Left renal pelvis (tissue), 4 donors: ENCODE measurements at regions not wholly inside any gene's neighbourhood (a gene's known extent, or its start where the extent isn't known, plus 50 kb on each side); places are given as distances from the start of the nearest gene placed in this dataset.

Experiments used
- DNase-seq, 4 donors: peaks; one replicate each; pipeline ENCODE4 v3.0.0-alpha.2; 2013; ENCODE audit warnings: low read depth in 4 of 4, low spot score in 3 of 4

DNA sequence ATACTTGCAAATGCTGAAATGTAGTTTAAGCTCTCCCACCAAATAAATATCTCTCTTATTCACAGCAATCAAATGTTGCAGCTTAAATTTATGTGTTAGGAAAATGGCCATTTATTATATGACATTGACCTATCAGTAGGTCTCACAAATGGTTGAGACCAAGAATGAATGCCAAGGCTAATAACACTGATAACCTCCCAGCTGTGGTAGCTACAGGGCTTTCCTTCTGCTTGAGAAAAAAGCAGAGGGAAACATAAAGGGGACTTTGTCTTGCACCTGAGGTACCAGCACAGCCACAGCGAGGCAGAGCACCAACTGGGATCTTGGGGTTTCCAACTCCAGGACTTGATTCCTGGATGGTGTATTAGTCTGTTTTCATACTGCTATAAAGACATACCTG is 73.1 kb upstream of the TTC14 start:
- no peak for DNase-seq

DNA sequence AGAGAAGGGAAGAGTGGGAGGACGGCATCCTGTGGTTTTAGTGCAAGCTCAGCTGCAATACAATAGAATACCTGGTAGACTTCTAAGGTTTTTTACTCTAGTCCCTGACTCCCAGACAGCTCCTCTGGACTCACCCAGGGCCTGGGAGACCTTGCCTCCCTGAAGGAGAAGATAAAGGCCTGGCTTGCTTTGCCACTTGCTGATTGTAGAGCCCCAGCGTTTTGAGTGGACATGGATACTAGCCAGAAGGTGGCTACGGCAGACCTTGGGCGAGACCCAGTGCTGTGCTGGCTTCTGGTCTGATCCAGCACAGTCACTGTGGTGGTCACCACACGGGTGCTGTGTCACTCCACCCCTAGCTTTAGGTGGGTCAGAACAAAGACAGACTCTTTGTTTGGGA is 72.2 kb upstream of the TTC14 start:
- no peak for DNase-seq

DNA sequence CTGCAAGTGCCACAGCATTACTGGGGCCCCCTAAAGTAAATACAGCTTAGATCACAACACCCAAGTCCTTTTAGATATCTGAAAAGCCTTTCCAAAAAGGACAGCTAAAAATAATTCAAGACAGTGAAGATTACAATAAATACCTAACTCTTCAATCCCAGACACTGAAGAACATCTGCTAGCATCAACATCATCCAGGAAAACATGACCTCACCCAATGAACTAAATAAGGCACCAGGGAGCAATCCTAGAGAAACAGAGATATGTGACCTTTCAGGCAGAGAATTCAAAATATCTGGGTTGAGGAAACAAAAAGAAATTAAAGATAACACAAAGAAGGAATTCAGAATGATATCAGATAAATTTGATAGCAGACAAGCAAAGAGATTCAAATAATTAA is 71.7 kb upstream of the TTC14 start:
- DNase-seq: no peak

DNA sequence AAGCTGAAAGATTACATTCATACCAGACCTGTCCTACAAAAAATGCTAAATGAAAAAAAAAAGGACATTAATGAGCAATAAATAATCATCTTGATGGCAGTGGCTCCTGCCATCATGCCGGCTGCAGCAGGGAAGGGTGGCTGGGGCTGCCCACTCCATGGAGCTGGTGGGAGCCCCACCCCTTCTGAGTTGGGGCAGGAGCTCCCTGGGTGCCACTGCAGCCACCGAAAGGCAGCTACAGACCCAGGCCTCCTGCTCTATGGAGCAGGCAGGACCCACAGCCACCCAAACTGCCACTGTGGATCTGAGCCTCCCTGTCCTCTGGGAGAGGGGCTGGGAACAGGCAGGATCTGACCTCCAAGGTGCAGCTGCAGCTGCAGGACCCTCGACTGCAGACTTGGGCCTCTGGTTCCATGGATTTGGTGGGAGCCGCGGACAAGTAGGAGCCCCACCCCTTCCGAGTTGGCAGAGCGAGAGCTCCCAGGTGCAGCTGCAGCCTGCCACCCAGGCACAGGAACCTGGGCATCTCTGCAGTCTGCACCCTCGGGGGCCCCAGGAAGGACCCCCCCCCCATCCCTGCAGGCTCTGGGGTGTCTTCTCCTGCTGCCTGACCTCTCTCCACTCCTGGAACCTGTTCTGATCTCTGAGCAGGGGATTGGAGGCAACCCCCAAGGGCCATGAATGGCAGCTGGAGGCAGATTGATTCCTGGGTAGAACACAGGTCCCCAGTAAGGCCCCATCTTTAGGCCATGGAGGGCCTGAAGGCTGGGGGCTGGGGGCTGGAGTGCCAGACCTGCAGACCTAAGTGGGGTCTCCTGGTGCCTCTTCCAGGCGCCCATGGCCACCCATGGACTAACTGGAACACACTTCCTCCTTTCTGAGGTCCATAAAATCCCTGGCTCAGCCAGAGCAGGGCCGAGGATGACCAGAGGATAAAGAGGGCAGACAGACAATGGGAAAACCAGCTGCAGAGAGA is 70.4 kb upstream of the TTC14 start:
- DNase-seq: no peak

DNA sequence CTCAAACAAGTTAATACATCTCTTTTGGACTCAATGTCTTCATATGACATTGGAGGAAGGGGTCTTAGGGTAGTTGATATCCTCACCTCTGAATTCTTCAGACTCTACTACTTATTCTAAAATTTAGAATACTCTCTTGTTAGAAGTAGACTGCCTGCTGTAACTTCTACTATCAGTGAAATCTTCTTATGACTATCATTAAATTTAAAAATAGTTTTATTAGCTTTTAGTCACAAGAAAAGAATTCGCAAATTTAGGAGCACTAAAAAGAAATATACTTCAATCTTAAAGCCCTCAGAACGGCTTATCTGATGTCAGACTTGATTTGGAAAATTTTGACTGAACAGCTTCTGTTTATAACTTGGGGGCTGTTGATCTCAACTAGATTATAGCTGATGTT is 67.1 kb upstream of the TTC14 start:
- DNase-seq: no peak

DNA sequence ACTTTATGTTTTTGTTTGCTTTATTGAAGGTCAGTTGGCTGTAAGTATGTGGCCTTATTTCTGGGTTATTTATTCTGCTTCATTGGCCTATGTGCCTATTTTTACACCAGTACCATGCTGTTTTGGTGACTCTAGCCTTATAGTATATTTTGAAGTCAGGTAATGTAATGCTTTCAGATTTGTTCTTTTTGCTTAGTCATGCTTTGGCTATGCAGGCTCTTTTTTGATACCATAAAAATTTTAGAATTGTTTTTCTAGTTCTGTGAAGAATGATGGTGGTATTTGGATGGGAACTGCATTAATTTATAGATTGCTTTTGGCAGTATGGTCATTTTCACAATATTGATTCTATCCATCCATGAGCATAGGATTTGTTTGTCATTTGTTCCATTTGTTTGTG is 63.5 kb upstream of the TTC14 start:
- no peak for DNase-seq

DNA sequence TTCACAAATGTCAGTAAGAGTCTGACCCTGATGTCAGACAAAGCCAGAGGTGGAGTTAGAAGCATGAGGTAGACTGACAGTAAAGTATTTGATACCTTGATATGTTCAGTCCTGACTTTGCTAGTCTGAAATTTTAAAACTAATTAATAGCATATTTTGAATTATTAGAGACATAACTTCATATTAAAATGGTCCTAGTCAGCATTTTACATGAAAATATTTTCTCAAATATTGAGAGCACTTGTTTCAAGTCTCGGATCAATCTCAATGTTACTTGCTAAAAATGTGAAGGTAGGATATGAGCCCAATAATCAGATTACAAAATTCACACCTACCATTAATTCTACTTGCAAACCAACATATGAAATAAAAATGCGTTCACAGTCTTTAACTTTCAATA is 58.1 kb upstream of the TTC14 start:
- DNase-seq: no peak

DNA sequence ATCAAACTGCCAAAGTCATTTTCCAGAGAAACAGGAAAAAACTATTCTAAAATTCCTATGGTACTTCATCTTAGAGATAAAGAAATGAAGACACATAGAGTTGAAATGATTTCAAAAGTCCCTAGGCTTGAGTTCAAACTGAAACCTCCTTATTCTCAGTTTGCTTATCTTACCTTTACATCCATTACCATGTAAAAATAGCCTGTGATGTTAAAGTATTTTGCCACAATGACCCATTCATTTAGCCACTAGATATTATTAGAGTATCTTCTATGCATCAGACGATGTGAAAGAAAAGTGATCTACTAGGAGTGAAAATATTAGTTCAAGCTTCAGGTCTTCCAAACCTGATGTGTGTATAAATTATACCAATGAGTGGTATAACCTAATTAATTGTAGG is 55.1 kb upstream of the TTC14 start:
- DNase-seq: no peak

DNA sequence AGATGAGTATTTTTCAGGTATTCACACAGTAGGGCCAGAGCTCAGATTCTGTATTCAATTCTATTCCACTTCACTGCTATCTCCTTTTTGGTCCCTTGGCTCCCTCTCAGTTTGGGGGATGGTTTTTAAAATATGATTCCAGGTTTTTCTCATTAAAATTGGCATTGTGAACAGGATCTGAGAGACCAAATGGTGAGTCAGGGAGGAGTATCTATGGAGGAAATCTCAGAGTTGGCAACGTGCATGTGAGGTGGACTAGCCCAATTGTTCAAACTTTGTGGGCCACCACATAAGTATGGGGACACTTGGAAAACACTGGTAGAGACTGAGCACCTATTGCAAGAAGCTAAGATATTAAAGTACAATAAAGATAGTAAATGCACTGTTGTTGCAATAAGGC is 53.9 kb upstream of the TTC14 start:
- DNase-seq: no peak
